SH-SY5Y (cell line): ENCODE measurements at regions not wholly inside any gene's neighbourhood (a gene's known extent, or its start where the extent isn't known, plus 50 kb on each side); places are given as distances from the start of the nearest gene placed in this dataset.

Experiments used
- GATA2 ChIP-seq: IDR thresholded peaks from 2 replicates; pipeline ENCODE4 v1.6.1; 2011; ENCODE audit warnings: mild to moderate bottlenecking, low read depth, low read length
- GATA3 ChIP-seq: IDR thresholded peaks from 2 replicates; pipeline ENCODE4 v1.6.1; 2011; ENCODE audit warnings: low read depth, mild to moderate bottlenecking, low read length, moderate library complexity

GRCh38 chr3:182005701-182006100 is 294.0 kb downstream of the SOX2 start:
- TF ChIP-seq GATA2 (no peak), GATA3 (no peak)
